22Rv1 (cell line): ENCODE measurements at regions not wholly inside any gene's neighbourhood (a gene's known extent, or its start where the extent isn't known, plus 50 kb on each side); places are given as distances from the start of the nearest gene placed in this dataset.

Experiments used
- ZFX ChIP-seq: fragments of 450-650 bp; IDR thresholded peaks from 2 replicates; pipeline ENCODE4 v1.6.1; 2017; ENCODE audit warnings: antibody characterized with exemption, borderline replicate concordance
- TF ChIP-seq, protein P1 (sequence below): fragments of 450-650 bp; IDR thresholded peaks from 2 replicates; pipeline ENCODE4 v1.5.1; 2017; ENCODE audit warnings: mild to moderate bottlenecking

DNA sequence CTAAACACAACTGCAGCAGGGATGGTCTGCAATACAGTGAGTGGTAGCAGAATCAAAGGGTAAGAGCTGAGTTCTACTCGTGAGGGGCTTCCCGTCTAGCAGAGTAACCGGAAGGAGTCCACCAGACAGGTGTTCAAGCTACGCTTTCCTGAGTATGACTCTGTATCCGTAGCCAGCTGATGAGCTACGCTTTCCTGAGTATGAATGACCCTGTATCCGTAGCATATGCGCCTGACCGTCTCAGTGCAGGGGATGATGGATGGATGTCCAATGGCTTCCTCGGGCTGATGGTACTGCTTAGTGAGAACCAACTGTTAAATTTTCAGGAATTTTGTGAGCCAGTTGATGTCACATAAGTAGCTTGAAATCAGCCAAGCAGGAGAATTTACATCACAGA, 244.1 kb upstream of the MYT1L start:
- TF ChIP-seq, protein P1, sequence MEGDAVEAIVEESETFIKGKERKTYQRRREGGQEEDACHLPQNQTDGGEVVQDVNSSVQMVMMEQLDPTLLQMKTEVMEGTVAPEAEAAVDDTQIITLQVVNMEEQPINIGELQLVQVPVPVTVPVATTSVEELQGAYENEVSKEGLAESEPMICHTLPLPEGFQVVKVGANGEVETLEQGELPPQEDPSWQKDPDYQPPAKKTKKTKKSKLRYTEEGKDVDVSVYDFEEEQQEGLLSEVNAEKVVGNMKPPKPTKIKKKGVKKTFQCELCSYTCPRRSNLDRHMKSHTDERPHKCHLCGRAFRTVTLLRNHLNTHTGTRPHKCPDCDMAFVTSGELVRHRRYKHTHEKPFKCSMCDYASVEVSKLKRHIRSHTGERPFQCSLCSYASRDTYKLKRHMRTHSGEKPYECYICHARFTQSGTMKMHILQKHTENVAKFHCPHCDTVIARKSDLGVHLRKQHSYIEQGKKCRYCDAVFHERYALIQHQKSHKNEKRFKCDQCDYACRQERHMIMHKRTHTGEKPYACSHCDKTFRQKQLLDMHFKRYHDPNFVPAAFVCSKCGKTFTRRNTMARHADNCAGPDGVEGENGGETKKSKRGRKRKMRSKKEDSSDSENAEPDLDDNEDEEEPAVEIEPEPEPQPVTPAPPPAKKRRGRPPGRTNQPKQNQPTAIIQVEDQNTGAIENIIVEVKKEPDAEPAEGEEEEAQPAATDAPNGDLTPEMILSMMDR, result no peak
- no peak for TF ChIP-seq ZFX
